LHCN-M2 (cell line): ENCODE measurements at regions not wholly inside any gene's neighbourhood (a gene's known extent, or its start where the extent isn't known, plus 50 kb on each side); places are given as distances from the start of the nearest gene placed in this dataset.

Experiments
- DNase-seq: peaks from one replicate; pipeline ENCODE4 v3.0.0-alpha.2; 2012; ENCODE audit warnings: low read depth

- DNase-seq, result no peak
Observed at GRCh38 chr4:178781779-178782178, 1339.5 kb upstream of the AGA start.

- no peak for DNase-seq
Observed at GRCh38 chr4:178784491-178784890, 1342.3 kb upstream of the AGA start.

- DNase-seq, result no peak
Observed at GRCh38 chr4:178789279-178789678, 1347.0 kb upstream of the AGA start.

GRCh38 chr4:178799204-178799603, 1357.0 kb upstream of the AGA start:
- DNase-seq, result no peak

GRCh38 chr4:178808106-178808505, 1365.9 kb upstream of the AGA start:
- no peak for DNase-seq

GRCh38 chr4:178809921-178810320, 1367.7 kb upstream of the AGA start:
- DNase-seq, result no peak

- no peak for DNase-seq
Observed at GRCh38 chr4:178811356-178811755, 1369.1 kb upstream of the AGA start.

GRCh38 chr4:178812866-178813265, 1370.6 kb upstream of the AGA start:
- DNase-seq, result no peak

- DNase-seq, result no peak
Observed at GRCh38 chr4:178814908-178815307, 1372.7 kb upstream of the AGA start.

GRCh38 chr4:178823673-178824295, 1381.5 kb upstream of the AGA start:
- DNase-seq, result no peak

GRCh38 chr4:178836865-178837264, 1394.6 kb upstream of the AGA start:
- DNase-seq, result no peak

- DNase-seq, result no peak
Observed at GRCh38 chr4:178838776-178839175, 1396.5 kb upstream of the AGA start.

- no peak for DNase-seq
Observed at GRCh38 chr4:178856139-178856800, 1414.0 kb upstream of the AGA start.

GRCh38 chr4:178871476-178871875, 1429.2 kb upstream of the AGA start:
- DNase-seq, result no peak

GRCh38 chr4:178881937-178882336, 1439.7 kb upstream of the AGA start:
- DNase-seq, result no peak

GRCh38 chr4:178894126-178894525, 1451.9 kb upstream of the AGA start:
- no peak for DNase-seq

GRCh38 chr4:178899084-178899483, 1456.8 kb upstream of the AGA start:
- DNase-seq, result no peak

GRCh38 chr4:178917756-178918155, 1475.5 kb upstream of the AGA start:
- DNase-seq, result no peak

GRCh38 chr4:178937130-178937529, 1494.9 kb upstream of the AGA start:
- DNase-seq, result no peak

- no peak for DNase-seq
Observed at GRCh38 chr4:178941975-178942374, 1499.7 kb upstream of the AGA start.

GRCh38 chr4:178953447-178954120, 1511.3 kb upstream of the AGA start:
- no peak for DNase-seq

- no peak for DNase-seq
Observed at GRCh38 chr4:178955614-178956013, 1513.4 kb upstream of the AGA start.
